ENCODE measurements at regions not wholly inside any gene's neighbourhood (a gene's known extent, or its start where the extent isn't known, plus 50 kb on each side); places are given as distances from the start of the nearest gene placed in this dataset.

DNA sequence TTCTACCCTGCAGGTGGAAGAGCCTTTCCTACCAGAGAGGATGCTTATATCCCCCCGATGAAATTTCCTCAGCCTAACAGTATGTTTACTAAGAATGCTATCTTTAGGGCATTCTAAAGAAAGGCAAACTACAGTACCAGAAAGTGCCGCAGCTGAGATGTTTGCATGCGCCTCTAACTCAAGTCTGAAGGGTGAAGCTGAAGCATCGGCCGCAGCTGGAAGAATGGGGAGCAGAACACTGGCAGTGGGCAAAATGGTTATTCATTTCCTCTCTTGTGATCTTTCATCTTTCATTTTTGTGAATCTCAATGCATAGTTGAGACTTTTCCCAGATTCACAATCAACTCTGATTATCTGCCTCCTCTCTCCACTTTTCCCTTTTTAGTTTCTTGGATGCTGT, 648.2 kb upstream of the ZEB2 start:
- Mint-ChIP-seq H3K36me3 (ENCODE audit: low read depth) (no peaks in the 10 kb centered on the region), H3K4me3 (no peak overlapping the region), H3K4me1 (ENCODE audit: low read depth) (no peaks in the 10 kb centered on the region), H3K27ac (no peak overlapping the region), H3K9me3 (no peaks in the 10 kb centered on the region), H3K27me3 (ENCODE audit: low read depth) (no peaks in the 10 kb centered on the region)

DNA sequence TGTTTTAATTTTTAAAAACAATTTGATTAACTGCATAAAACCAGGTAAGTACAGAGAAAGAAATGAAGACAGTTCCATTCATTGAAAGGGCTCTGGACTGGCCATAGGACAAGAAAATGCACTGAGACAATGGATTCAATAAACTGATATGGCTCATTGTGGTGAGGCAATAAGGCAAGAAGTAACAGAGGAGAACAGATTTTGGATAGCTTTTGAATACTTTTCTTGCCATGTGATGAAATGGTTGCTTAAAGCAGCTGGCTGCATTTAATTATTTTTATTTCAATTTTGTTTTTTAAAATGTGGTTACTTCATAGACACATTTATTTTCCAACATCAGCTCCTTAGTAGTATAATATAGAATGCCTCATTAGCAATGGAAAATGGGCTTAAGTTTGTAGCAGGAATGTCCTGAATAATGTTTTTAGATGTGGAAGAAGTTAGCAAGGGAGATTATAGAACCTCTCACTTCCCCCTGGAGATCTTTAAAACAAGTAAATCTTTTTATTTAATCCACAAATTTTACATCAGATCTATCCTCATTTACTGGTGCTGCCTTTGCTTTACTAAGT, 646.9 kb upstream of the ZEB2 start:
- Mint-ChIP-seq H3K9me3 (no peaks in the 10 kb centered on the region), H3K4me3 (no peak overlapping the region), H3K4me1 (ENCODE audit: low read depth) (no peaks in the 10 kb centered on the region), H3K27ac (no peak overlapping the region), H3K27me3 (ENCODE audit: low read depth) (no peaks in the 10 kb centered on the region), H3K36me3 (ENCODE audit: low read depth) (no peaks in the 10 kb centered on the region)

GRCh38 chr2:145161656-145162055, 641.7 kb upstream of the ZEB2 start:
- H3K27ac Mint-ChIP-seq: no peak overlapping the region
- H3K27me3 Mint-ChIP-seq (ENCODE audit: low read depth): no peaks in the 10 kb centered on the region
- no peaks in the 10 kb centered on the region for H3K36me3 Mint-ChIP-seq (ENCODE audit: low read depth)
- H3K4me3 Mint-ChIP-seq: no peak overlapping the region
- H3K4me1 Mint-ChIP-seq (ENCODE audit: low read depth): no peaks in the 10 kb centered on the region
- no peaks in the 10 kb centered on the region for H3K9me3 Mint-ChIP-seq

DNA sequence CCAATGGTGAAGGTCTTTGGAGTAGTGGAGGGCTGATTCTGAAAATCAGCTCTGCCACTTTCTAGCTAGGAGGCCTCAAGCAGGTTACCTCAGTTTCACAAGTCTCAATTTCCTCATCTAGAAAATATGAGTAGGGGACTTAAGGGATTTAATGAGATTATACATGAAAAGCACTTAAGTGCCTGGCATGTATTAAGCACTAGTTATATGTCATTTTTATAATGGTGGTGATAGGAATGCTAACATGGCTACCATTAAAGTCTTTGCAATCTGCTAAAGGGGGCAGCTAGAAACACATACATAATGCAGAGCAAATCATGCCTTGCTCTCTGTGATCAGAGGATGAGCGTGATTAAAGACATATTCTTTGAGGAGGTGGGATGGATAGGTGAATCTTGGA, 640.9 kb upstream of the ZEB2 start:
- no peak overlapping the region for H3K27ac Mint-ChIP-seq
- no peaks in the 10 kb centered on the region for H3K27me3 Mint-ChIP-seq (ENCODE audit: low read depth)
- H3K9me3 Mint-ChIP-seq: peaks cover 3% of the 10 kb centered on the region

DNA sequence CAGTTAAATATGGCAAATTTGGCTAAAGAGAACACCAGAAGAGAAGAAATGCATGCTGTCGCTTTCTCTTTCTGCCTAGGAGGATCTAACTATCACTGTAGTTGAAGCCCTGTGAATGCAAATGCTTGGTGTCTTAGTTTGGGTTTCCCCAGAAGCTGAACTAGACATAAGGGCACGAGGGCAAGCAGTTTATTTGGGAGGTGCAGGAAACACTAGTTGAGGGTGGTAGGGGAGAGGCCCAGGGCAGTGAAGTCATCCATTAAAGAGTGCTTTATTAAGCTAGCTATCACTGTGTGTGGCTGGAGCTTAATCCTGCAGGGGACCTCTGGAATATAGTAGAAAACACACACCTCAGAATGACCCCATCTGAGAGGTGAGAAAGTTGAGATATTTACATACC, 639.8 kb upstream of the ZEB2 start:
- Mint-ChIP-seq H3K4me1 (ENCODE audit: low read depth) (no peaks in the 10 kb centered on the region), H3K4me3 (no peak overlapping the region), H3K36me3 (ENCODE audit: low read depth) (no peaks in the 10 kb centered on the region), H3K9me3 (peaks cover 4% of the 10 kb centered on the region), H3K27me3 (ENCODE audit: low read depth) (no peaks in the 10 kb centered on the region), H3K27ac (no peak overlapping the region)

More for the DNA sequence above, 640.9 kb upstream of the ZEB2 start:
- H3K36me3 Mint-ChIP-seq (ENCODE audit: low read depth): no peaks in the 10 kb centered on the region
- H3K4me3 Mint-ChIP-seq: no peak overlapping the region
- no peaks in the 10 kb centered on the region for H3K4me1 Mint-ChIP-seq (ENCODE audit: low read depth)

GRCh38 chr2:145157741-145158591, 638.0 kb upstream of the ZEB2 start:
- H3K27me3 Mint-ChIP-seq (ENCODE audit: low read depth): no peaks in the 10 kb centered on the region
- H3K36me3 Mint-ChIP-seq (ENCODE audit: low read depth): no peaks in the 10 kb centered on the region
- peaks cover 4% of the 10 kb centered on the region for H3K9me3 Mint-ChIP-seq
- no peak overlapping the region for H3K4me3 Mint-ChIP-seq
- no peak overlapping the region for H3K27ac Mint-ChIP-seq
- no peaks in the 10 kb centered on the region for H3K4me1 Mint-ChIP-seq (ENCODE audit: low read depth)

DNA sequence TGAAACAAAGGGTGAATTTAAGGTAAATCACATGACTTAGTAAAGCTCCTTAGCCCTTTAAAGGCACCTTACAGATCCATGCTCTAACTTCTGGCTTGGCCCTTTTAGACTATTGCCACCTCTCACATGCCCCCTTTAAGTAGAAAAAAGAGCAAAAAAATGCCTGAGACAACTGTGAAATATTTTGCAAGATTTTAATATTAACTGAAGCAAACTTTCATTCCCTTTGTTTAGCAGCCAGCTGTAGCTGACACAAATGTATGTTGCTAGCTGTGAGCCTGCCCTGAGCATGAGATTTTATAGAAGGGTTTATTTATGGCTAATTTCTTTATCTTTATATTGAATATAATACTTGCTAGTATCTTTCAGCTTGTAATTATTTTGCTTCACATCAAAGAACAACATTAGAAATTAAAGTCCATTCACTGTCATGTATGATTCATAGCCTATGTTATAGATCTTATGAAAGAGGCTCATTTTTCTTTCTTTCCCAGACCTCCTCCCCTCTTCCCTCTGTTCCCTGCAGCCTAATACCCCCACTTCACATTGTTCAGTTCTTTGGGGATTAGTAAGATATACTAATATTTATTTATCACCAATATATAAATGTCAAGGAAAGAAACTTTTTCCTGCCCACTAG, 637.2 kb upstream of the ZEB2 start:
- Mint-ChIP-seq H3K27me3 (ENCODE audit: low read depth) (no peaks in the 10 kb centered on the region), H3K4me1 (ENCODE audit: low read depth) (no peaks in the 10 kb centered on the region), H3K27ac (no peak overlapping the region), H3K4me3 (no peak overlapping the region), H3K9me3 (peaks cover 4% of the 10 kb centered on the region), H3K36me3 (ENCODE audit: low read depth) (no peaks in the 10 kb centered on the region)

DNA sequence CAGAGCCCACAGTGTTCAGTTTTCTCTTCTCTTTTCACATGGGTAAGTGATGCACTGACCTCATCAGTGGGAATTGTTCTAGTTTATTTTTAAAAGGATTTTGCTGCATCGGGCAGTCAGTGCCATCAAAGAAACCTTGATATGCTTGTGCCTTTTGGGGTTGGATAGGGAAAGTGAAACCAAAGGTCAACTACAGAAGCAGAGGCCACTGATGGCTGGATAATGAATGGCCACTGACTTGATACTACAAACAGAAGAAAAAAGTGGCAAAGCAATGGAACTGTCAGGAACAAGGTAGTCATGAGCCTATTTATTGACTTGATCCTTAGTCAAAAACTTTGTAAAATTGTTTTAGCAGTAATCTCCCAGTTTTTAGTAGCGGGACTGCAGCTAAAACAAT, 636.3 kb upstream of the ZEB2 start:
- H3K4me1 Mint-ChIP-seq (ENCODE audit: low read depth): no peaks in the 10 kb centered on the region
- H3K27me3 Mint-ChIP-seq (ENCODE audit: low read depth): no peaks in the 10 kb centered on the region
- no peak overlapping the region for H3K27ac Mint-ChIP-seq
- peaks cover 4% of the 10 kb centered on the region for H3K9me3 Mint-ChIP-seq
- no peaks in the 10 kb centered on the region for H3K36me3 Mint-ChIP-seq (ENCODE audit: low read depth)
- no peak overlapping the region for H3K4me3 Mint-ChIP-seq

GRCh38 chr2:145155196-145155595, 635.3 kb upstream of the ZEB2 start:
- Mint-ChIP-seq H3K4me1 (ENCODE audit: low read depth) (no peaks in the 10 kb centered on the region), H3K4me3 (no peak overlapping the region), H3K27me3 (ENCODE audit: low read depth) (no peaks in the 10 kb centered on the region), H3K27ac (no peak overlapping the region), H3K9me3 (peaks cover 4% of the 10 kb centered on the region), H3K36me3 (ENCODE audit: low read depth) (no peaks in the 10 kb centered on the region)

GRCh38 chr2:145154731-145155130, 634.8 kb upstream of the ZEB2 start:
- H3K4me3 Mint-ChIP-seq: no peak overlapping the region
- H3K27me3 Mint-ChIP-seq (ENCODE audit: low read depth): no peaks in the 10 kb centered on the region
- no peaks in the 10 kb centered on the region for H3K4me1 Mint-ChIP-seq (ENCODE audit: low read depth)
- no peaks in the 10 kb centered on the region for H3K36me3 Mint-ChIP-seq (ENCODE audit: low read depth)
- no peak overlapping the region for H3K27ac Mint-ChIP-seq
- peaks cover 4% of the 10 kb centered on the region for H3K9me3 Mint-ChIP-seq

DNA sequence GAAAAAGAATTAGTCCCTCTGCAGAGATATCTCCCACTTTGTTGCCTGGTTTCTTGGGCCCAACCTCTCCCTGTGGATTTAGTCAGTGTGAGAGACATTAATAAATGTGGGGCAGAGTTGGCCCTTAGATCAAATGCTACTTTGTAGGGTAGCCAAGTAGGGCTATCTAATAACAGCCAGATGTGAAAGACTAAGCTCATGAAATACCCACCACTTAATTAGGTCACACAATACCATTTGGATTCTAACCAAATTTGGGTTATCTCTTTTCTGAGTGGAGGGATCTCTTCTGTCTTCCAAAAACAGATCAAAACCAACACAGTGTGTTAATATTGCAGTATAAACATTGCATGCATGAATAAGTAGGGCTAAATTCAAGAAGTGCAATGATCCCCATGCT, 626.8 kb upstream of the ZEB2 start:
- no peaks in the 10 kb centered on the region for H3K9me3 Mint-ChIP-seq
- H3K27ac Mint-ChIP-seq: no peak overlapping the region
- H3K4me1 Mint-ChIP-seq (ENCODE audit: low read depth): no peaks in the 10 kb centered on the region
- no peaks in the 10 kb centered on the region for H3K36me3 Mint-ChIP-seq (ENCODE audit: low read depth)
- H3K4me3 Mint-ChIP-seq: no peak overlapping the region
- no peaks in the 10 kb centered on the region for H3K27me3 Mint-ChIP-seq (ENCODE audit: low read depth)

DNA sequence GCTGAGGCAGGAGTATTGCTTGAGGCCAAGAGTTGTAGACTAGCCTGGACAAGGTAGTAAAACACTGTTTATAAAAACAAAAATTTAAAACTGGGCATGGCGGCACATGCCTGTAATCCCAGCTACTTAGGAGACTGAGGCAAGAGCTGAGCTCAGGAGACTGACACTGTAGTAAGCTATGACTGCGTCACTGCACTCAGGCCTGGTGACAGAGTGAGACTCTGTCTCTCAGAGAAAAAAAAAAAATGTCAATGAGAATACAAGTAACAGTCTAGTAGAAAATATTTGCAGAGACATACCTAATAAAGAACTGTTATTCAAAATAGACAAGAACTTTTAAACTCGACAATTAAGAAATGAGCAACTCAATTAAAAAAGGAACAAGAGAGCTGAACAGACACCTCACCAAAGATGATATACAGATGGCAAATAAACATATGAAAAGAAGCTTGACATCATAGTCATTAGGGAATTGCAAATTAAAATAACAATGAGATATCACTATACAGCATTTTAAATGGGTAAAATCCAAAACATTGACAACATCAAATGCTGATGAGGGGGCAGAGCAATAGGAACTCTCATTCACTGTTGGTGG, 624.3 kb upstream of the ZEB2 start:
- H3K4me1 Mint-ChIP-seq (ENCODE audit: low read depth): no peaks in the 10 kb centered on the region
- H3K36me3 Mint-ChIP-seq (ENCODE audit: low read depth): no peaks in the 10 kb centered on the region
- H3K27ac Mint-ChIP-seq: no peak overlapping the region
- no peak overlapping the region for H3K4me3 Mint-ChIP-seq
- H3K9me3 Mint-ChIP-seq: no peaks in the 10 kb centered on the region
- H3K27me3 Mint-ChIP-seq (ENCODE audit: low read depth): no peaks in the 10 kb centered on the region

- Mint-ChIP-seq H3K36me3 (ENCODE audit: low read depth) (no peaks in the 10 kb centered on the region), H3K4me1 (ENCODE audit: low read depth) (no peaks in the 10 kb centered on the region), H3K27ac (no peak overlapping the region), H3K27me3 (ENCODE audit: low read depth) (no peaks in the 10 kb centered on the region), H3K4me3 (no peak overlapping the region), H3K9me3 (no peaks in the 10 kb centered on the region)
These were observed 622.1 kb upstream of the ZEB2 start for GRCh38 chr2:145141981-145142380.

- H3K4me1 Mint-ChIP-seq (ENCODE audit: low read depth): no peaks in the 10 kb centered on the region
- no peak overlapping the region for H3K27ac Mint-ChIP-seq
- no peak overlapping the region for H3K4me3 Mint-ChIP-seq
- no peaks in the 10 kb centered on the region for H3K36me3 Mint-ChIP-seq (ENCODE audit: low read depth)
- H3K9me3 Mint-ChIP-seq: no peaks in the 10 kb centered on the region
- H3K27me3 Mint-ChIP-seq (ENCODE audit: low read depth): no peaks in the 10 kb centered on the region
These were observed 620.7 kb upstream of the ZEB2 start for GRCh38 chr2:145140658-145141057.

GRCh38 chr2:145138626-145139025, 618.7 kb upstream of the ZEB2 start:
- no peaks in the 10 kb centered on the region for H3K4me1 Mint-ChIP-seq (ENCODE audit: low read depth)
- H3K27me3 Mint-ChIP-seq (ENCODE audit: low read depth): no peaks in the 10 kb centered on the region
- no peaks in the 10 kb centered on the region for H3K9me3 Mint-ChIP-seq
- no peak overlapping the region for H3K4me3 Mint-ChIP-seq
- H3K27ac Mint-ChIP-seq: no peak overlapping the region
- no peaks in the 10 kb centered on the region for H3K36me3 Mint-ChIP-seq (ENCODE audit: low read depth)

All from T-helper 1 cell treated with Interleukin-12 subunit alpha and Interleukin-12 subunit beta and Interleukin-4 antibody, amounts not matched to agents 30 μg/mL and 1 μg/mL, for 36 hours (primary cell).